Upper lobe of right lung (tissue), 1 donor: ENCODE measurements at regions not wholly inside any gene's neighbourhood (a gene's known extent, or its start where the extent isn't known, plus 50 kb on each side); places are given as distances from the start of the nearest gene placed in this dataset.
"Not testable (repeated sequence)": the region's sequence is repeated elsewhere in the genome, so short reads cannot be mapped to it uniquely, and the experiment has no call there.

Source experiments
- ATAC-seq: fragments of 200-7000 bp; cut with Tn5 transposase; one replicate; pipeline ENCODE4 v1.9.1; 2020; ENCODE audit warnings: mild to moderate bottlenecking, moderate library complexity
- DNase-seq: peaks from one replicate; pipeline ENCODE4 v3.0.0-alpha.2; 2020
- H3K27ac ChIP-seq: fragments of 200-600 bp; one replicate; pipeline ENCODE4 v1.8.0; 2022
- H3K27me3 ChIP-seq: fragments of 200-600 bp; one replicate; pipeline ENCODE4 v1.8.0; 2022; ENCODE audit warnings: mild to moderate bottlenecking
- H3K36me3 ChIP-seq: fragments of 200-600 bp; one replicate; pipeline ENCODE4 v1.8.0; 2022
- H3K4me1 ChIP-seq: fragments of 200-600 bp; one replicate; pipeline ENCODE4 v1.8.0; 2022
- H3K4me3 ChIP-seq: fragments of 200-600 bp; one replicate; pipeline ENCODE4 v1.8.0; 2022; ENCODE audit warnings: mild to moderate bottlenecking
- H3K9me3 ChIP-seq: fragments of 200-600 bp; one replicate; pipeline ENCODE4 v1.8.0; 2022
- intact Hi-C: fragments of 100-400 bp; cut with DNase I; formaldehyde crosslinking; loops from one replicate; pipeline ENCODE4 v1.11.0; 2022
- donor health status: DM: no; HTN: yes; CAD: no; lungs with severe emphysema.

GRCh38 chr15:21735368-21735767, 142.2 kb downstream of the POTEB start:
- not testable (repeated sequence) for DNase-seq, H3K9me3 ChIP-seq

GRCh38 chr15:21731496-21731895, 146.0 kb downstream of the POTEB start:
- H3K27me3 ChIP-seq, H3K36me3 ChIP-seq, H3K4me3 ChIP-seq, H3K9me3 ChIP-seq, intact Hi-C loops, H3K4me1 ChIP-seq, H3K27ac ChIP-seq, DNase-seq: not testable (repeated sequence)
- ATAC-seq = peak; percentile 51

More at GRCh38 chr15:21735368-21735767, 142.2 kb downstream of the POTEB start:
- H3K4me3 ChIP-seq, intact Hi-C loops, H3K4me1 ChIP-seq, H3K27me3 ChIP-seq, H3K36me3 ChIP-seq, H3K27ac ChIP-seq, ATAC-seq: not testable (repeated sequence)

- H3K27ac ChIP-seq, DNase-seq, intact Hi-C loops, H3K36me3 ChIP-seq, H3K4me3 ChIP-seq, H3K4me1 ChIP-seq, H3K9me3 ChIP-seq, H3K27me3 ChIP-seq: not testable (repeated sequence)
- peak; percentile 98 for ATAC-seq
These were observed 146.8 kb downstream of the POTEB start for GRCh38 chr15:21730427-21731405.

- H3K27me3 ChIP-seq, H3K36me3 ChIP-seq, H3K4me1 ChIP-seq, DNase-seq, intact Hi-C loops, H3K27ac ChIP-seq, H3K4me3 ChIP-seq, H3K9me3 ChIP-seq, ATAC-seq: not testable (repeated sequence)
These were observed 152.5 kb downstream of the POTEB start for GRCh38 chr15:21724988-21725387.

GRCh38 chr15:21721115-21721514, 156.4 kb downstream of the POTEB start:
- ATAC-seq, H3K4me1 ChIP-seq, H3K27me3 ChIP-seq, intact Hi-C loops, H3K4me3 ChIP-seq, DNase-seq, H3K36me3 ChIP-seq, H3K9me3 ChIP-seq, H3K27ac ChIP-seq: not testable (repeated sequence)

- H3K9me3 ChIP-seq, H3K36me3 ChIP-seq, DNase-seq, H3K4me1 ChIP-seq, intact Hi-C loops, H3K27me3 ChIP-seq, H3K27ac ChIP-seq, H3K4me3 ChIP-seq: not testable (repeated sequence)
- peak; percentile 39 for ATAC-seq
These were observed 158.8 kb downstream of the POTEB start for GRCh38 chr15:21718779-21719178.

GRCh38 chr15:21718108-21718507, 159.4 kb downstream of the POTEB start:
- H3K9me3 ChIP-seq, H3K27ac ChIP-seq, DNase-seq, H3K36me3 ChIP-seq, H3K27me3 ChIP-seq, intact Hi-C loops, H3K4me3 ChIP-seq, H3K4me1 ChIP-seq: not testable (repeated sequence)
- peak; percentile 34 for ATAC-seq

GRCh38 chr15:21717661-21718060, 159.9 kb downstream of the POTEB start:
- intact Hi-C loops, H3K27me3 ChIP-seq, H3K4me3 ChIP-seq, ATAC-seq, H3K36me3 ChIP-seq, H3K9me3 ChIP-seq, H3K27ac ChIP-seq, H3K4me1 ChIP-seq, DNase-seq: not testable (repeated sequence)

GRCh38 chr15:21705480-21705879, 172.1 kb downstream of the POTEB start:
- H3K27me3 ChIP-seq, H3K4me3 ChIP-seq, intact Hi-C loops, H3K27ac ChIP-seq, H3K9me3 ChIP-seq, H3K4me1 ChIP-seq, DNase-seq, H3K36me3 ChIP-seq: not testable (repeated sequence)
- peak; percentile 72 for ATAC-seq

GRCh38 chr15:21698620-21699019, 178.9 kb downstream of the POTEB start:
- H3K27me3 ChIP-seq, ATAC-seq, H3K4me1 ChIP-seq, H3K27ac ChIP-seq, H3K4me3 ChIP-seq, intact Hi-C loops, H3K9me3 ChIP-seq, DNase-seq, H3K36me3 ChIP-seq: not testable (repeated sequence)

- H3K9me3 ChIP-seq, H3K4me3 ChIP-seq, H3K27me3 ChIP-seq, intact Hi-C loops, H3K4me1 ChIP-seq, ATAC-seq, DNase-seq, H3K36me3 ChIP-seq, H3K27ac ChIP-seq: not testable (repeated sequence)
These were observed 182.4 kb downstream of the POTEB start for GRCh38 chr15:21695089-21695488.

- H3K4me1 ChIP-seq, ATAC-seq, H3K27ac ChIP-seq, H3K9me3 ChIP-seq, H3K36me3 ChIP-seq, intact Hi-C loops, H3K27me3 ChIP-seq, DNase-seq, H3K4me3 ChIP-seq: not testable (repeated sequence)
These were observed 184.9 kb downstream of the POTEB start for GRCh38 chr15:21692471-21693102.

GRCh38 chr15:21656798-21657397, 216.6 kb upstream of the POTEB3 start:
- H3K9me3 ChIP-seq, H3K27me3 ChIP-seq, H3K36me3 ChIP-seq, H3K27ac ChIP-seq, DNase-seq, H3K4me1 ChIP-seq, intact Hi-C loops, H3K4me3 ChIP-seq: not testable (repeated sequence)
- ATAC-seq = peak; percentile 67

- ATAC-seq = peak; percentile 53
- H3K36me3 ChIP-seq, H3K27ac ChIP-seq, H3K4me1 ChIP-seq, H3K9me3 ChIP-seq, DNase-seq, H3K27me3 ChIP-seq, intact Hi-C loops, H3K4me3 ChIP-seq: not testable (repeated sequence)
These were observed 215.9 kb upstream of the POTEB3 start for GRCh38 chr15:21656114-21656746.
